Endothelial cell of umbilical vein (primary cell): ENCODE measurements at regions not wholly inside any gene's neighbourhood (a gene's known extent, or its start where the extent isn't known, plus 50 kb on each side); places are given as distances from the start of the nearest gene placed in this dataset.

Source experiments
- BruUV-seq: library from RNA; stranded (reverse); fragments of 400-500 nt; replicated peaks from 2 replicates; lab custom pipeline; 2021; lab: Mats Ljungman, UMichigan
- CTCF ChIA-PET: fragments of 300-600, 350-600 bp; sonication (Branson Sonifier 250); formaldehyde crosslinking; loops from one replicate; lab custom pipeline; 2021; ENCODE audit warnings: antibody characterized with exemption, inconsistent platforms; lab: Charles Lee
- POLR2A ChIA-PET: fragments of 300-600, 350-600 bp; sonication (Branson Sonifier 250); formaldehyde crosslinking; loops from one replicate; lab custom pipeline; 2021; ENCODE audit warnings: antibody characterized with exemption, inconsistent platforms; lab: Charles Lee
- DNase-seq: peaks from one replicate; pipeline ENCODE4 v3.0.0-alpha.2; 2011; ENCODE audit warnings: low read depth, low spot score
- FAIRE-seq: peaks from 2 replicates; lab custom pipeline; 2011; peaks lifted over from hg19 to GRCh38; lab: Jason Lieb, UNC
- H2AFZ ChIP-seq: 2 replicates; pipeline ENCODE4 v1.6.0; 2012; ENCODE audit warnings: low read depth, low read length, control low read depth, inconsistent platforms
- H3K27ac ChIP-seq: 2 replicates; pipeline ENCODE4 v1.5.1; 2011; ENCODE audit warnings: low read depth, mild to moderate bottlenecking, control low read depth, low read length, moderate library complexity; ENCODE audit not compliant: insufficient read depth
- H3K27me3 ChIP-seq, 2 experiments: 2 replicates each; pipeline versions ENCODE4 v1.6.0 to v1.6.1; 2011; ENCODE audit warnings: low read length in 2 of 2, mixed read lengths in 1 of 2; ENCODE audit not compliant: control insufficient read depth in 2 of 2, insufficient read depth in 2 of 2
- H3K36me3 ChIP-seq, 2 experiments: 2 replicates in 1 of 2; 3 replicates in 1 of 2; pipeline ENCODE4 v1.5.1; 2011; ENCODE audit warnings: low read length in 2 of 2, mild to moderate bottlenecking in 1 of 2, moderate library complexity in 1 of 2; ENCODE audit not compliant: control insufficient read depth in 2 of 2, insufficient read depth in 2 of 2; ENCODE audit errors: extremely low read depth in 1 of 2
- H3K4me1 ChIP-seq: 3 replicates; pipeline ENCODE4 v1.5.1; 2011; ENCODE audit warnings: mild to moderate bottlenecking, low read length; ENCODE audit not compliant: control insufficient read depth, insufficient read depth; ENCODE audit errors: extremely low read depth
- H3K4me2 ChIP-seq: 2 replicates; pipeline ENCODE4 v1.6.1; 2011; ENCODE audit warnings: low read length, control low read depth, mixed read lengths; ENCODE audit not compliant: insufficient read depth
- H3K4me3 ChIP-seq, 3 experiments: fragments of 200-600 bp in 1 of 3; sonication (generic), shearing (Covaris generic) in 1 of 3; replicated peaks in 1 of 3; 2 replicates each; pipeline ENCODE4 v1.5.1; 2011 to 2016; ENCODE audit warnings: control low read depth in 3 of 3, low read length in 3 of 3, mild to moderate bottlenecking in 2 of 3, inconsistent platforms in 1 of 3, low read depth in 1 of 3, moderate library complexity in 1 of 3; ENCODE audit not compliant: insufficient read depth in 1 of 3
- H3K79me2 ChIP-seq: 2 replicates; pipeline ENCODE4 v1.6.0; 2012; ENCODE audit warnings: low read length, inconsistent platforms; ENCODE audit not compliant: control insufficient read depth, insufficient read depth
- H3K9ac ChIP-seq: replicated peaks from 2 replicates; pipeline ENCODE3; 2011; ENCODE audit warnings: low read length, control low read depth; ENCODE audit not compliant: insufficient read depth; ENCODE audit errors: extremely low read depth
- H3K9me1 ChIP-seq: replicated peaks from 3 replicates; pipeline ENCODE4 v1.6.0; 2011; ENCODE audit warnings: mild to moderate bottlenecking, low read length; ENCODE audit not compliant: control insufficient read depth, insufficient read depth; ENCODE audit errors: extremely low read depth
- H3K9me3 ChIP-seq: replicated peaks from 2 replicates; pipeline ENCODE4 v1.5.1; 2012; ENCODE audit warnings: low read length, inconsistent platforms; ENCODE audit not compliant: control insufficient read depth, insufficient read depth
- H4K20me1 ChIP-seq: replicated peaks from 2 replicates; pipeline ENCODE3; 2011; ENCODE audit warnings: mild to moderate bottlenecking, low read length; ENCODE audit not compliant: control insufficient read depth, insufficient read depth; ENCODE audit errors: extremely low read depth
- CTCF ChIP-seq, 2 donors: IDR thresholded peaks; 1 replicate in 1 of 2; 2 replicates in 1 of 2; pipeline ENCODE4 v1.5.1; 2011; ENCODE audit warnings: low read length in 2 of 2, mild to moderate bottlenecking in 2 of 2, moderate library complexity in 2 of 2, control low read depth in 1 of 2, inconsistent platforms in 1 of 2, low read depth in 1 of 2; ENCODE audit not compliant: insufficient read depth in 1 of 2; ENCODE audit errors: extremely low read depth in 1 of 2
- EZH2 ChIP-seq: IDR thresholded peaks from 2 replicates; pipeline ENCODE4 v1.6.1; 2012; ENCODE audit warnings: borderline replicate concordance, low read depth, mild to moderate bottlenecking, moderate library complexity, low read length, inconsistent platforms; ENCODE audit not compliant: severe bottlenecking
- FOS ChIP-seq: IDR thresholded peaks from 2 replicates; pipeline ENCODE4 v1.6.1; 2011; ENCODE audit warnings: mild to moderate bottlenecking, low read length, moderate library complexity, borderline replicate concordance; ENCODE audit not compliant: insufficient read depth
- GATA2 ChIP-seq: IDR thresholded peaks from 2 replicates; pipeline ENCODE4 v1.7.0; 2011; ENCODE audit warnings: low read depth, mild to moderate bottlenecking, moderate library complexity, mixed read lengths, low read length; ENCODE audit not compliant: insufficient read length, insufficient read depth
- JUN ChIP-seq: IDR thresholded peaks from 2 replicates; pipeline ENCODE4 v1.6.1; 2011; ENCODE audit warnings: borderline replicate concordance, low read depth; ENCODE audit not compliant: insufficient read length, insufficient read depth
- MAX ChIP-seq: IDR thresholded peaks from 2 replicates; pipeline ENCODE4 v1.6.1; 2011; ENCODE audit not compliant: insufficient read depth, insufficient read length
- MYC ChIP-seq: IDR thresholded peaks from one replicate; pipeline ENCODE4 v1.6.1; 2011; ENCODE audit warnings: mild to moderate bottlenecking, low read depth, low read length
- POLR2A ChIP-seq: IDR thresholded peaks from 2 replicates; pipeline ENCODE4 v1.6.1; 2012; ENCODE audit warnings: low read depth, mild to moderate bottlenecking, control low read depth, low read length
- POLR2AphosphoS5 ChIP-seq: IDR thresholded peaks from 2 replicates; pipeline ENCODE4 v1.6.1; 2012; ENCODE audit warnings: low read depth, mild to moderate bottlenecking, control low read depth, low read length, moderate library complexity; ENCODE audit not compliant: insufficient read depth
- dilution Hi-C: fragments of 300-500 bp; cut with MboI; formaldehyde crosslinking; loops from one replicate; pipeline ENCODE4 v1.15.0; 2019; ENCODE audit warnings: low sequenced_read_pairs; ENCODE audit not compliant: extremely low pct_ligation_motif_present
- intact Hi-C: fragments of 100-400 bp; cut with micrococcal nuclease; formaldehyde crosslinking; loops from one replicate; pipeline ENCODE4 v1.10.0; 2022

- POLR2A ChIA-PET = no interaction called here
- H3K27ac ChIP-seq = no peak overlapping the region
- CTCF ChIA-PET = no interaction called here
Measured at GRCh38 chr15:53247041-53247708, 457.0 kb upstream of the ONECUT1 start.

More at GRCh38 chr15:53247041-53247708, 457.0 kb upstream of the ONECUT1 start:
- dilution Hi-C loops (no loop called here), intact Hi-C loops (no loop called here)
- Histone ChIP-seq H3K9me1 (no peaks in the 10 kb centered on the region), H3K4me3 (no peak overlapping the region), H3K9ac (no peak overlapping the region), H2AFZ (no peak overlapping the region), H3K27me3 (no peaks in the 10 kb centered on the region), H3K9me3 (no peaks in the 10 kb centered on the region), H3K79me2 (no peaks in the 10 kb centered on the region), H4K20me1 (no peaks in the 10 kb centered on the region), H3K4me1 (no peaks in the 10 kb centered on the region), H3K4me2 (no peak overlapping the region), H3K36me3 (no peaks in the 10 kb centered on the region)
- TF ChIP-seq GATA2 (no peak), POLR2AphosphoS5 (no peak), EZH2 (no peak), MYC (no peak), POLR2A (no peak), JUN (no peak), MAX (no peak), FOS (no peak), CTCF (IDR thresholded peaks at IDR 0.05; ENCODE audit: extremely low read depth in 1 of 2, insufficient read depth in 1 of 2, low read depth in 1 of 2, low read length in 2 of 2) (no peak)
- FAIRE-seq (no peak), DNase-seq (no peak)
- BruUV-seq = no TSS peak
